Nephron (organoid): ENCODE measurements at regions not wholly inside any gene's neighbourhood (a gene's known extent, or its start where the extent isn't known, plus 50 kb on each side); places are given as distances from the start of the nearest gene placed in this dataset.

Source experiments
- H3K27ac Mint-ChIP-seq, 3 experiments: 2 replicates each; pipeline ENCODE4 v1.8.0; 2020; ENCODE audit warnings: mixed read lengths in 3 of 3, mild to moderate bottlenecking in 2 of 3, moderate library complexity in 1 of 3
- H3K27me3 Mint-ChIP-seq: 2 replicates; pipeline ENCODE4 v1.8.0; 2021; ENCODE audit warnings: low read depth, mild to moderate bottlenecking, moderate library complexity, mixed read lengths
- H3K36me3 Mint-ChIP-seq: 2 replicates; pipeline ENCODE4 v1.8.0; 2020; ENCODE audit warnings: low read depth, mixed read lengths
- H3K4me1 Mint-ChIP-seq: 2 replicates; pipeline ENCODE4 v1.8.0; 2020; ENCODE audit warnings: mixed read lengths
- H3K4me3 Mint-ChIP-seq, 3 experiments: 2 replicates each; pipeline ENCODE4 v1.8.0; 2020; ENCODE audit warnings: mild to moderate bottlenecking in 3 of 3, mixed read lengths in 3 of 3, moderate library complexity in 2 of 3
- H3K9me3 Mint-ChIP-seq: 2 replicates; pipeline ENCODE4 v1.8.0; 2020; ENCODE audit warnings: mixed read lengths
- CTCF ChIP-seq, 3 experiments: fragments of 200-600 bp; sonication (generic); IDR thresholded peaks; one replicate each; pipeline ENCODE4 v1.5.0; 2021; ENCODE audit warnings: antibody characterized with exemption in 3 of 3; ENCODE audit not compliant: unreplicated experiment in 3 of 3

GRCh38 chrX:13900351-13900750, 83.5 kb upstream of the GPM6B start:
- H3K27me3 Mint-ChIP-seq = no peaks in the 10 kb centered on the region
- H3K9me3 Mint-ChIP-seq = peaks cover 6% of the 10 kb centered on the region
- H3K4me1 Mint-ChIP-seq = peaks cover 22% of the 10 kb centered on the region
- no peaks in the 10 kb centered on the region for H3K36me3 Mint-ChIP-seq
- H3K27ac Mint-ChIP-seq = no peak overlapping the region
- no peak overlapping the region for H3K4me3 Mint-ChIP-seq
- no peak for TF ChIP-seq CTCF (IDR thresholded peaks at IDR 0.05; ENCODE audit: unreplicated experiment in 3 of 3)

- H3K4me1 Mint-ChIP-seq = peaks cover 21% of the 10 kb centered on the region
- H3K36me3 Mint-ChIP-seq = no peaks in the 10 kb centered on the region
- H3K4me3 Mint-ChIP-seq = no peak overlapping the region
- peaks cover 6% of the 10 kb centered on the region for H3K9me3 Mint-ChIP-seq
- peak overlapping the region in 1 of 3 experiments; percentile 21 for H3K27ac Mint-ChIP-seq
- TF ChIP-seq CTCF (IDR thresholded peaks at IDR 0.05; ENCODE audit: unreplicated experiment in 3 of 3) = no peak
- H3K27me3 Mint-ChIP-seq = no peaks in the 10 kb centered on the region
Observed at GRCh38 chrX:13899607-13900006, 82.7 kb upstream of the GPM6B start.

GRCh38 chrX:13898603-13899002, 81.7 kb upstream of the GPM6B start:
- Mint-ChIP-seq H3K27me3 (no peaks in the 10 kb centered on the region), H3K9me3 (peaks cover 6% of the 10 kb centered on the region), H3K4me3 (no peak overlapping the region), H3K27ac (no peak overlapping the region), H3K4me1 (peaks cover 21% of the 10 kb centered on the region), H3K36me3 (no peaks in the 10 kb centered on the region)
- no peak for TF ChIP-seq CTCF (IDR thresholded peaks at IDR 0.05; ENCODE audit: unreplicated experiment in 3 of 3)

- peaks cover 21% of the 10 kb centered on the region for H3K4me1 Mint-ChIP-seq
- no peak for TF ChIP-seq CTCF (IDR thresholded peaks at IDR 0.05; ENCODE audit: unreplicated experiment in 3 of 3)
- no peaks in the 10 kb centered on the region for H3K36me3 Mint-ChIP-seq
- H3K27ac Mint-ChIP-seq = peak overlapping the region; percentile 4 to 42 (median 16)
- no peaks in the 10 kb centered on the region for H3K27me3 Mint-ChIP-seq
- no peak overlapping the region for H3K4me3 Mint-ChIP-seq
- H3K9me3 Mint-ChIP-seq = peaks cover 6% of the 10 kb centered on the region
Observed at GRCh38 chrX:13898083-13898482, 81.2 kb upstream of the GPM6B start.

- H3K4me3 Mint-ChIP-seq = no peak overlapping the region
- H3K27ac Mint-ChIP-seq = peak overlapping the region; percentile 4 to 42 (median 16)
- peaks cover 5% of the 10 kb centered on the region for H3K9me3 Mint-ChIP-seq
- no peaks in the 10 kb centered on the region for H3K36me3 Mint-ChIP-seq
- peaks cover 21% of the 10 kb centered on the region for H3K4me1 Mint-ChIP-seq
- no peak for TF ChIP-seq CTCF (IDR thresholded peaks at IDR 0.05; ENCODE audit: unreplicated experiment in 3 of 3)
- no peaks in the 10 kb centered on the region for H3K27me3 Mint-ChIP-seq
Observed at GRCh38 chrX:13897566-13897965, 80.7 kb upstream of the GPM6B start.

GRCh38 chrX:13894888-13895565, 78.1 kb upstream of the GPM6B start:
- Mint-ChIP-seq H3K27me3 (no peaks in the 10 kb centered on the region), H3K4me1 (peaks cover 25% of the 10 kb centered on the region), H3K9me3 (peaks cover 4% of the 10 kb centered on the region), H3K27ac (no peak overlapping the region), H3K4me3 (no peak overlapping the region), H3K36me3 (no peaks in the 10 kb centered on the region)
- TF ChIP-seq CTCF (IDR thresholded peaks at IDR 0.05; ENCODE audit: unreplicated experiment in 3 of 3) = no peak
